MM.1S (cell line): ENCODE measurements at regions not wholly inside any gene's neighbourhood (a gene's known extent, or its start where the extent isn't known, plus 50 kb on each side); places are given as distances from the start of the nearest gene placed in this dataset.

Experiments
- DNase-seq: peaks from one replicate; pipeline ENCODE4 v3.0.0-alpha.2; 2015
- H2AFZ ChIP-seq: fragments of 300-600 bp; sonication (generic); 2 replicates; pipeline ENCODE4 v1.6.0; 2016; ENCODE audit warnings: antibody characterized with exemption, low read length
- H3F3A ChIP-seq: fragments of 300-600 bp; sonication (generic); 2 replicates; pipeline ENCODE4 v1.6.1; 2016; ENCODE audit warnings: mild to moderate bottlenecking, antibody characterized with exemption, low read length, moderate library complexity, mixed read lengths; ENCODE audit not compliant: insufficient read depth
- H3K27ac ChIP-seq: fragments of 300-600 bp; sonication (generic); 2 replicates; pipeline ENCODE4 v1.5.1; 2016; ENCODE audit warnings: mild to moderate bottlenecking, low read length
- H3K27me3 ChIP-seq: fragments of 300-600 bp; sonication (generic); replicated peaks from 2 replicates; pipeline ENCODE4 v1.6.0; 2016; ENCODE audit warnings: low read length; ENCODE audit not compliant: insufficient read depth
- H3K36me3 ChIP-seq: fragments of 300-600 bp; sonication (generic); replicated peaks from 2 replicates; pipeline ENCODE4 v1.6.1; 2016; ENCODE audit warnings: mild to moderate bottlenecking, low read length, mixed read lengths; ENCODE audit not compliant: insufficient read depth
- H3K4me1 ChIP-seq: fragments of 300-600 bp; sonication (generic); 2 replicates; pipeline ENCODE4 v1.6.1; 2016; ENCODE audit warnings: low read length, mixed read lengths
- H3K4me2 ChIP-seq: fragments of 300-600 bp; sonication (generic); 2 replicates; pipeline ENCODE4 v1.6.0; 2016; ENCODE audit warnings: low read depth, low read length
- H3K4me3 ChIP-seq: fragments of 300-600 bp; sonication (generic); 2 replicates; pipeline ENCODE4 v1.5.1; 2016; ENCODE audit warnings: low read length, mixed read lengths
- H3K79me2 ChIP-seq: fragments of 300-600 bp; sonication (generic); 2 replicates; pipeline ENCODE4 v1.6.1; 2016; ENCODE audit warnings: mixed run types, low read length, mixed read lengths
- H3K9ac ChIP-seq: fragments of 300-600 bp; sonication (generic); 2 replicates; pipeline ENCODE4 v1.6.1; 2016; ENCODE audit warnings: low read length, mixed read lengths
- H3K9me2 ChIP-seq: fragments of 300-600 bp; sonication (generic); replicated peaks from 2 replicates; pipeline ENCODE4 v1.6.1; 2016; ENCODE audit warnings: mild to moderate bottlenecking, low read length, mixed read lengths; ENCODE audit not compliant: insufficient read depth
- H3K9me3 ChIP-seq: fragments of 300-600 bp; sonication (generic); replicated peaks from 2 replicates; pipeline ENCODE4 v1.6.1; 2016; ENCODE audit warnings: mild to moderate bottlenecking, low read length, mixed read lengths; ENCODE audit not compliant: insufficient read depth
- H4K20me1 ChIP-seq: fragments of 300-600 bp; sonication (generic); 2 replicates; pipeline ENCODE4 v1.6.1; 2016; ENCODE audit warnings: mild to moderate bottlenecking, low read length, moderate library complexity, mixed read lengths; ENCODE audit not compliant: insufficient read depth
- EZH2 ChIP-seq: fragments of 300-600 bp; sonication (generic); optimal IDR thresholded peaks from 2 replicates; pipeline ENCODE3; 2017; ENCODE audit warnings: low read depth, mild to moderate bottlenecking, antibody characterized with exemption, low read length, mixed read lengths
- EZH2phosphoT487 ChIP-seq: fragments of 300-600 bp; sonication (generic); IDR thresholded peaks from 2 replicates; pipeline ENCODE4 v1.6.1; 2018; ENCODE audit warnings: antibody characterized with exemption, low read length
- TF ChIP-seq, protein P1 (sequence below): fragments of 300-600 bp; sonication (generic); IDR thresholded peaks from 2 replicates; pipeline ENCODE4 v1.5.1; 2016; ENCODE audit warnings: antibody characterized with exemption, low read length, mixed read lengths

- no peaks in the 10 kb centered on the region for H3K9me3 ChIP-seq
- no peaks in the 10 kb centered on the region for H3F3A ChIP-seq
- no peaks in the 10 kb centered on the region for H3K36me3 ChIP-seq
- no peaks in the 10 kb centered on the region for H3K4me1 ChIP-seq
- no peak overlapping the region for H2AFZ ChIP-seq
- H3K9me2 ChIP-seq, result no peaks in the 10 kb centered on the region
- H3K4me3 ChIP-seq, result no peak overlapping the region
- H3K9ac ChIP-seq, result no peak overlapping the region
- no peaks in the 10 kb centered on the region for H3K79me2 ChIP-seq
- DNase-seq, result no peak
- H4K20me1 ChIP-seq, result no peaks in the 10 kb centered on the region
- H3K27ac ChIP-seq, result no peak overlapping the region
- TF ChIP-seq EZH2, result no peak
- no peak for TF ChIP-seq EZH2phosphoT487
- H3K4me2 ChIP-seq, result no peak overlapping the region
- no peaks in the 10 kb centered on the region for H3K27me3 ChIP-seq
Observed at GRCh38 chr13:108146642-108147041, 68.7 kb downstream of the LIG4 start.

GRCh38 chr13:108142702-108143436, 72.5 kb downstream of the LIG4 start:
- Histone ChIP-seq H3K79me2 (no peaks in the 10 kb centered on the region), H3K4me1 (no peaks in the 10 kb centered on the region), H3K36me3 (no peaks in the 10 kb centered on the region), H3K9ac (no peak overlapping the region), H3K4me2 (no peak overlapping the region), H3K4me3 (no peak overlapping the region), H2AFZ (no peak overlapping the region), H3K27me3 (no peaks in the 10 kb centered on the region), H3K9me3 (no peaks in the 10 kb centered on the region), H3K9me2 (no peaks in the 10 kb centered on the region), H3F3A (no peaks in the 10 kb centered on the region), H4K20me1 (no peaks in the 10 kb centered on the region), H3K27ac (no peak overlapping the region)
- DNase-seq, result no peak
- TF ChIP-seq EZH2, result no peak
- TF ChIP-seq, protein P1, sequence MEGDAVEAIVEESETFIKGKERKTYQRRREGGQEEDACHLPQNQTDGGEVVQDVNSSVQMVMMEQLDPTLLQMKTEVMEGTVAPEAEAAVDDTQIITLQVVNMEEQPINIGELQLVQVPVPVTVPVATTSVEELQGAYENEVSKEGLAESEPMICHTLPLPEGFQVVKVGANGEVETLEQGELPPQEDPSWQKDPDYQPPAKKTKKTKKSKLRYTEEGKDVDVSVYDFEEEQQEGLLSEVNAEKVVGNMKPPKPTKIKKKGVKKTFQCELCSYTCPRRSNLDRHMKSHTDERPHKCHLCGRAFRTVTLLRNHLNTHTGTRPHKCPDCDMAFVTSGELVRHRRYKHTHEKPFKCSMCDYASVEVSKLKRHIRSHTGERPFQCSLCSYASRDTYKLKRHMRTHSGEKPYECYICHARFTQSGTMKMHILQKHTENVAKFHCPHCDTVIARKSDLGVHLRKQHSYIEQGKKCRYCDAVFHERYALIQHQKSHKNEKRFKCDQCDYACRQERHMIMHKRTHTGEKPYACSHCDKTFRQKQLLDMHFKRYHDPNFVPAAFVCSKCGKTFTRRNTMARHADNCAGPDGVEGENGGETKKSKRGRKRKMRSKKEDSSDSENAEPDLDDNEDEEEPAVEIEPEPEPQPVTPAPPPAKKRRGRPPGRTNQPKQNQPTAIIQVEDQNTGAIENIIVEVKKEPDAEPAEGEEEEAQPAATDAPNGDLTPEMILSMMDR, result no peak
- no peak for TF ChIP-seq EZH2phosphoT487

GRCh38 chr13:108137176-108137575, 78.2 kb downstream of the LIG4 start:
- Histone ChIP-seq H3K36me3 (no peaks in the 10 kb centered on the region), H3K27me3 (no peaks in the 10 kb centered on the region), H3K4me1 (no peaks in the 10 kb centered on the region), H3K9ac (no peak overlapping the region), H3K4me3 (no peak overlapping the region), H3K79me2 (no peaks in the 10 kb centered on the region), H3K4me2 (no peak overlapping the region), H3K9me3 (no peaks in the 10 kb centered on the region), H4K20me1 (no peaks in the 10 kb centered on the region), H3F3A (no peaks in the 10 kb centered on the region), H2AFZ (no peak overlapping the region), H3K27ac (no peak overlapping the region), H3K9me2 (no peaks in the 10 kb centered on the region)
- DNase-seq, result no peak
- TF ChIP-seq EZH2phosphoT487, result no peak
- TF ChIP-seq EZH2, result no peak
- TF ChIP-seq, protein P1, result no peak

DNA sequence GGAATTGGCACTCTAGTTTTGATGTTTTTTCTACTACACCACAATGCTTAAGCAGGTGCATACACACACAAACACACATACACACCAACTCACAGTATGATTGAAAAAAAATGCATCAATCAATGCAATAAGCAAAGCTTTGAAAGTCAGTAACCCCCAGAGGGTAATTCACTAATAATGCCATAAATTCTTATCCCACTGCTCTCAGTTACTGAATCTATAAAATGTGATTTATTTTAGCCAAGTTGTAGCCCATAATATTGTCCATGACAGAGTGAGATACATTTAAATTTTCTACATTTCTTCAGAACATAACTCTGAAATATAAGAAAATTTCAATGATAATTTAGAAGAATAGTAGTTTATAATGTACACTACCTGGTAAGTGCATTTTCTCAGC, 87.9 kb downstream of the LIG4 start:
- no peaks in the 10 kb centered on the region for H3K79me2 ChIP-seq
- H3K9ac ChIP-seq, result no peak overlapping the region
- no peaks in the 10 kb centered on the region for H3F3A ChIP-seq
- no peaks in the 10 kb centered on the region for H3K9me2 ChIP-seq
- H3K4me2 ChIP-seq, result no peak overlapping the region
- TF ChIP-seq, protein P1, result no peak
- TF ChIP-seq EZH2 (no peak), EZH2phosphoT487 (no peak)
- no peak overlapping the region for H3K27ac ChIP-seq
- H3K9me3 ChIP-seq, result no peaks in the 10 kb centered on the region
- no peak overlapping the region for H3K4me3 ChIP-seq
- H2AFZ ChIP-seq, result no peak overlapping the region
- DNase-seq, result no peak
- no peaks in the 10 kb centered on the region for H3K4me1 ChIP-seq
- H3K27me3 ChIP-seq, result no peaks in the 10 kb centered on the region
- no peaks in the 10 kb centered on the region for H4K20me1 ChIP-seq
- no peaks in the 10 kb centered on the region for H3K36me3 ChIP-seq
